ENCODE measurements at regions not wholly inside any gene's neighbourhood (a gene's known extent, or its start where the extent isn't known, plus 50 kb on each side); places are given as distances from the start of the nearest gene placed in this dataset.

GRCh38 chr12:131443019-131444000 lies 267.6 kb upstream of the SFSWAP start:
- TF ChIP-seq, protein P1, sequence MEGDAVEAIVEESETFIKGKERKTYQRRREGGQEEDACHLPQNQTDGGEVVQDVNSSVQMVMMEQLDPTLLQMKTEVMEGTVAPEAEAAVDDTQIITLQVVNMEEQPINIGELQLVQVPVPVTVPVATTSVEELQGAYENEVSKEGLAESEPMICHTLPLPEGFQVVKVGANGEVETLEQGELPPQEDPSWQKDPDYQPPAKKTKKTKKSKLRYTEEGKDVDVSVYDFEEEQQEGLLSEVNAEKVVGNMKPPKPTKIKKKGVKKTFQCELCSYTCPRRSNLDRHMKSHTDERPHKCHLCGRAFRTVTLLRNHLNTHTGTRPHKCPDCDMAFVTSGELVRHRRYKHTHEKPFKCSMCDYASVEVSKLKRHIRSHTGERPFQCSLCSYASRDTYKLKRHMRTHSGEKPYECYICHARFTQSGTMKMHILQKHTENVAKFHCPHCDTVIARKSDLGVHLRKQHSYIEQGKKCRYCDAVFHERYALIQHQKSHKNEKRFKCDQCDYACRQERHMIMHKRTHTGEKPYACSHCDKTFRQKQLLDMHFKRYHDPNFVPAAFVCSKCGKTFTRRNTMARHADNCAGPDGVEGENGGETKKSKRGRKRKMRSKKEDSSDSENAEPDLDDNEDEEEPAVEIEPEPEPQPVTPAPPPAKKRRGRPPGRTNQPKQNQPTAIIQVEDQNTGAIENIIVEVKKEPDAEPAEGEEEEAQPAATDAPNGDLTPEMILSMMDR (IDR thresholded peaks at IDR 0.05; ENCODE audit: insufficient read depth, low read length) = no peak
- TF ChIP-seq POLR2AphosphoS5 (IDR thresholded peaks at IDR 0.05; ENCODE audit: low read depth) (no peak), REST (IDR thresholded peaks at IDR 0.05; ENCODE audit: insufficient replicate concordance, low read depth) (no peak), SPI1 (IDR thresholded peaks at IDR 0.05; ENCODE audit: borderline replicate concordance, low read depth) (no peak), GABPA (IDR thresholded peaks at IDR 0.05; ENCODE audit: low read depth) (no peak)
